Upper lobe of right lung (tissue), 1 donor: ENCODE measurements at regions not wholly inside any gene's neighbourhood (a gene's known extent, or its start where the extent isn't known, plus 50 kb on each side); places are given as distances from the start of the nearest gene placed in this dataset.

Source experiments
- ATAC-seq: fragments of 200-7000 bp; cut with Tn5 transposase; one replicate; pipeline ENCODE4 v1.9.1; 2020; ENCODE audit warnings: mild to moderate bottlenecking, moderate library complexity
- DNase-seq: peaks from one replicate; pipeline ENCODE4 v3.0.0-alpha.2; 2020
- H3K27ac ChIP-seq: fragments of 200-600 bp; one replicate; pipeline ENCODE4 v1.8.0; 2022
- H3K27me3 ChIP-seq: fragments of 200-600 bp; one replicate; pipeline ENCODE4 v1.8.0; 2022; ENCODE audit warnings: mild to moderate bottlenecking
- H3K36me3 ChIP-seq: fragments of 200-600 bp; one replicate; pipeline ENCODE4 v1.8.0; 2022
- H3K4me1 ChIP-seq: fragments of 200-600 bp; one replicate; pipeline ENCODE4 v1.8.0; 2022
- H3K4me3 ChIP-seq: fragments of 200-600 bp; one replicate; pipeline ENCODE4 v1.8.0; 2022; ENCODE audit warnings: mild to moderate bottlenecking
- H3K9me3 ChIP-seq: fragments of 200-600 bp; one replicate; pipeline ENCODE4 v1.8.0; 2022
- CTCF ChIP-seq: fragments of 200-600 bp; IDR thresholded peaks from one replicate; pipeline ENCODE4 v1.8.0; 2022; ENCODE audit warnings: antibody characterized with exemption
- intact Hi-C: fragments of 100-400 bp; cut with DNase I; formaldehyde crosslinking; loops from one replicate; pipeline ENCODE4 v1.11.0; 2022
- donor health status: DM: no; HTN: yes; CAD: no; lungs with severe emphysema.

- Histone ChIP-seq H3K36me3 (no peaks in the 10 kb centered on the region), H3K27me3 (no peaks in the 10 kb centered on the region), H3K4me3 (no peak overlapping the region), H3K4me1 (no peaks in the 10 kb centered on the region), H3K9me3 (no peaks in the 10 kb centered on the region), H3K27ac (no peak overlapping the region)
- intact Hi-C loops: no loop called here
- TF ChIP-seq CTCF: no peak
- no peak for ATAC-seq
- no peak for DNase-seq
These were observed 429.1 kb downstream of the STIM2 start for GRCh38 chr4:27289704-27290103.

- ATAC-seq: no peak
- no peaks in the 10 kb centered on the region for H3K4me1 ChIP-seq
- intact Hi-C loops: no loop called here
- H3K36me3 ChIP-seq: no peaks in the 10 kb centered on the region
- H3K4me3 ChIP-seq: no peak overlapping the region
- no peak for DNase-seq
- no peaks in the 10 kb centered on the region for H3K27me3 ChIP-seq
- TF ChIP-seq CTCF: no peak
- H3K27ac ChIP-seq: no peak overlapping the region
- H3K9me3 ChIP-seq: no peaks in the 10 kb centered on the region
These were observed 433.2 kb downstream of the STIM2 start for GRCh38 chr4:27293831-27294230.

- no peak for TF ChIP-seq CTCF
These were observed 444.1 kb downstream of the STIM2 start for GRCh38 chr4:27304751-27305150.

GRCh38 chr4:27305246-27305645 is 444.6 kb downstream of the STIM2 start:
- H3K4me3 ChIP-seq: no peak overlapping the region
- intact Hi-C loops: no loop called here
- no peaks in the 10 kb centered on the region for H3K36me3 ChIP-seq
- DNase-seq (no peak), ATAC-seq (no peak)
- no peak for TF ChIP-seq CTCF
- H3K4me1 ChIP-seq: no peaks in the 10 kb centered on the region
- no peak overlapping the region for H3K27ac ChIP-seq
- no peaks in the 10 kb centered on the region for H3K27me3 ChIP-seq
- H3K9me3 ChIP-seq: no peaks in the 10 kb centered on the region

More at GRCh38 chr4:27304751-27305150, 444.1 kb downstream of the STIM2 start:
- ATAC-seq (no peak), DNase-seq (no peak)
- Histone ChIP-seq H3K4me3 (no peak overlapping the region), H3K27me3 (no peaks in the 10 kb centered on the region), H3K36me3 (no peaks in the 10 kb centered on the region), H3K9me3 (no peaks in the 10 kb centered on the region), H3K4me1 (no peaks in the 10 kb centered on the region), H3K27ac (no peak overlapping the region)
- intact Hi-C loops: no loop called here

GRCh38 chr4:27308379-27308778 is 447.7 kb downstream of the STIM2 start:
- intact Hi-C loops: no loop called here
- no peaks in the 10 kb centered on the region for H3K4me1 ChIP-seq
- TF ChIP-seq CTCF: no peak
- H3K4me3 ChIP-seq: no peak overlapping the region
- H3K27ac ChIP-seq: no peak overlapping the region
- ATAC-seq (no peak), DNase-seq (no peak)
- H3K36me3 ChIP-seq: no peaks in the 10 kb centered on the region
- no peaks in the 10 kb centered on the region for H3K27me3 ChIP-seq
- no peaks in the 10 kb centered on the region for H3K9me3 ChIP-seq

GRCh38 chr4:27315625-27316024 is 455.0 kb downstream of the STIM2 start:
- Histone ChIP-seq H3K9me3 (no peaks in the 10 kb centered on the region), H3K4me3 (no peak overlapping the region), H3K27me3 (no peaks in the 10 kb centered on the region), H3K4me1 (no peaks in the 10 kb centered on the region), H3K36me3 (no peaks in the 10 kb centered on the region), H3K27ac (no peak overlapping the region)
- no peak for TF ChIP-seq CTCF
- ATAC-seq: no peak
- intact Hi-C loops: no loop called here
- DNase-seq: no peak
